ENCODE measurements at regions not wholly inside any gene's neighbourhood (a gene's known extent, or its start where the extent isn't known, plus 50 kb on each side); places are given as distances from the start of the nearest gene placed in this dataset.

DNA sequence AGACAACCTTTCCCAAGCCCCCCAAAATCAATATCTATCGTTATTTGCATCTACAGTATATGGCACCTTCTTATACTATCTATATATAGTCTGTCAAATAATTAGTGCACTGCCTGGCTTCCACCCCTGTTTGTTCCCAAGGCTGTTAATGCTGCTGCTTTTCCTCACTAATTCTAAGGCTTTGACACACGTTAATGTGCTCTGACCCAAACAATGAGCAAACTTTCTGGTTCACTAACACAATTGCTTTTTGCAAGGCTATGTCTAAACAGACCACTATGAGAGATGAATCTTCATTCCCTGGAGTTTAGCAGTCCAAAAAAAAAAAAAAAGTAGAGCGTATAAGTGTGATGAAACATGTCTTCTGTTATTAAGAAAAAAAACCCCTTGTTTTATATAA lies 360.9 kb upstream of the AGA start:
- TF ChIP-seq, protein P1, sequence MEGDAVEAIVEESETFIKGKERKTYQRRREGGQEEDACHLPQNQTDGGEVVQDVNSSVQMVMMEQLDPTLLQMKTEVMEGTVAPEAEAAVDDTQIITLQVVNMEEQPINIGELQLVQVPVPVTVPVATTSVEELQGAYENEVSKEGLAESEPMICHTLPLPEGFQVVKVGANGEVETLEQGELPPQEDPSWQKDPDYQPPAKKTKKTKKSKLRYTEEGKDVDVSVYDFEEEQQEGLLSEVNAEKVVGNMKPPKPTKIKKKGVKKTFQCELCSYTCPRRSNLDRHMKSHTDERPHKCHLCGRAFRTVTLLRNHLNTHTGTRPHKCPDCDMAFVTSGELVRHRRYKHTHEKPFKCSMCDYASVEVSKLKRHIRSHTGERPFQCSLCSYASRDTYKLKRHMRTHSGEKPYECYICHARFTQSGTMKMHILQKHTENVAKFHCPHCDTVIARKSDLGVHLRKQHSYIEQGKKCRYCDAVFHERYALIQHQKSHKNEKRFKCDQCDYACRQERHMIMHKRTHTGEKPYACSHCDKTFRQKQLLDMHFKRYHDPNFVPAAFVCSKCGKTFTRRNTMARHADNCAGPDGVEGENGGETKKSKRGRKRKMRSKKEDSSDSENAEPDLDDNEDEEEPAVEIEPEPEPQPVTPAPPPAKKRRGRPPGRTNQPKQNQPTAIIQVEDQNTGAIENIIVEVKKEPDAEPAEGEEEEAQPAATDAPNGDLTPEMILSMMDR (IDR thresholded peaks at IDR 0.05) = no peak
- no peak for TF ChIP-seq POLR2A (IDR thresholded peaks at IDR 0.05)

All from heart left ventricle (tissue), 13 donors.